HCT116 (cell line): ENCODE measurements at regions not wholly inside any gene's neighbourhood (a gene's known extent, or its start where the extent isn't known, plus 50 kb on each side); places are given as distances from the start of the nearest gene placed in this dataset.

ENCODE experiments used
- ATF3 ChIP-seq: IDR thresholded peaks from 2 replicates; pipeline ENCODE4 v1.6.1; 2012
- ELF1 ChIP-seq: IDR thresholded peaks from 2 replicates; pipeline ENCODE4 v1.6.1; 2012; ENCODE audit warnings: low read depth, borderline replicate concordance
- EZH2 ChIP-seq: fragments of 200-600 bp; sonication (generic); IDR thresholded peaks from 2 replicates; pipeline ENCODE4 v1.6.1; 2017; ENCODE audit warnings: antibody characterized with exemption, mixed run types
- EZH2phosphoT487 ChIP-seq: fragments of 200-600 bp; IDR thresholded peaks from 2 replicates; pipeline ENCODE4 v1.6.1; 2018; ENCODE audit warnings: antibody characterized with exemption, borderline replicate concordance
- MAX ChIP-seq: IDR thresholded peaks from 2 replicates; pipeline ENCODE4 v1.6.1; 2012
- POLR2A ChIP-seq: IDR thresholded peaks from 2 replicates; pipeline ENCODE4 v1.7.0; 2011; ENCODE audit warnings: borderline replicate concordance; ENCODE audit not compliant: insufficient read depth, insufficient read length; ENCODE audit errors: extremely low read depth
- POLR2AphosphoS5 ChIP-seq: IDR thresholded peaks from 2 replicates; pipeline ENCODE4 v1.6.1; 2011; ENCODE audit warnings: mild to moderate bottlenecking, low read depth, low read length, moderate library complexity
- TF ChIP-seq, protein P1 (sequence below), 3 experiments: fragments of 200-600 bp in 1 of 3; sonication (generic) in 1 of 3; IDR thresholded peaks in 2 of 3; conservative IDR thresholded peaks in 1 of 3; 2 replicates each; pipeline ENCODE4 v1.5.1; 2012 to 2017; ENCODE audit warnings: low read depth in 2 of 3, low read length in 2 of 3, antibody characterized with exemption in 1 of 3, borderline replicate concordance in 1 of 3, control low read depth in 1 of 3, mild to moderate bottlenecking in 1 of 3, mixed read lengths in 1 of 3, mixed run types in 1 of 3, moderate library complexity in 1 of 3; ENCODE audit not compliant: insufficient read depth in 1 of 3
- TF ChIP-seq, protein P2 (sequence below): IDR thresholded peaks from 2 replicates; pipeline ENCODE4 v1.6.1; 2012; ENCODE audit warnings: low read depth

DNA sequence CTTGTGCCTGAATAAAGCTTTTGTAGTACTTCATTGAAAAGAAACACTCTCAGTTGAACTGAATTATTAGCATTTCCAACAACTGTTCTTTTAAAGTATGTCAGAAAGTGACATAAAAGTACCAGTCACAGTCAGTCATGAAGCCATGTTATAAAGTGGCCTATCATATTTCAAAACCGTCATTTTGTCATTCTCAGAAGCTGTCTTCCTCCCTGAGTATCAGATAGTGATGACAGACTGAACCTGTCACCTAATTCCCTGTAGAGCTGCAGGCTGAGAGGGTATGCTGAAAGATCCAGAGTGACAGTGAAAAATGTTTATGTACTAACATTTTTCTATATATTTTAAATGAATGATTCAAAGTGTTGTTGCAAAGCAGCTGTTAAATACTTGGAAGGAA lies 1121.7 kb upstream of the PRMT6 start:
- TF ChIP-seq, protein P1, sequence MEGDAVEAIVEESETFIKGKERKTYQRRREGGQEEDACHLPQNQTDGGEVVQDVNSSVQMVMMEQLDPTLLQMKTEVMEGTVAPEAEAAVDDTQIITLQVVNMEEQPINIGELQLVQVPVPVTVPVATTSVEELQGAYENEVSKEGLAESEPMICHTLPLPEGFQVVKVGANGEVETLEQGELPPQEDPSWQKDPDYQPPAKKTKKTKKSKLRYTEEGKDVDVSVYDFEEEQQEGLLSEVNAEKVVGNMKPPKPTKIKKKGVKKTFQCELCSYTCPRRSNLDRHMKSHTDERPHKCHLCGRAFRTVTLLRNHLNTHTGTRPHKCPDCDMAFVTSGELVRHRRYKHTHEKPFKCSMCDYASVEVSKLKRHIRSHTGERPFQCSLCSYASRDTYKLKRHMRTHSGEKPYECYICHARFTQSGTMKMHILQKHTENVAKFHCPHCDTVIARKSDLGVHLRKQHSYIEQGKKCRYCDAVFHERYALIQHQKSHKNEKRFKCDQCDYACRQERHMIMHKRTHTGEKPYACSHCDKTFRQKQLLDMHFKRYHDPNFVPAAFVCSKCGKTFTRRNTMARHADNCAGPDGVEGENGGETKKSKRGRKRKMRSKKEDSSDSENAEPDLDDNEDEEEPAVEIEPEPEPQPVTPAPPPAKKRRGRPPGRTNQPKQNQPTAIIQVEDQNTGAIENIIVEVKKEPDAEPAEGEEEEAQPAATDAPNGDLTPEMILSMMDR (IDR thresholded peaks at IDR 0.05 in 2 of 3, conservative IDR thresholded peaks at IDR 0.05 in 1 of 3; ENCODE audit: borderline replicate concordance in 1 of 3, insufficient read depth in 1 of 3, low read depth in 2 of 3, low read length in 2 of 3) = no peak
- TF ChIP-seq EZH2 (no peak), POLR2AphosphoS5 (no peak), ATF3 (no peak), MAX (no peak), ELF1 (no peak), EZH2phosphoT487 (no peak), POLR2A (no peak)
- TF ChIP-seq, protein P2, sequence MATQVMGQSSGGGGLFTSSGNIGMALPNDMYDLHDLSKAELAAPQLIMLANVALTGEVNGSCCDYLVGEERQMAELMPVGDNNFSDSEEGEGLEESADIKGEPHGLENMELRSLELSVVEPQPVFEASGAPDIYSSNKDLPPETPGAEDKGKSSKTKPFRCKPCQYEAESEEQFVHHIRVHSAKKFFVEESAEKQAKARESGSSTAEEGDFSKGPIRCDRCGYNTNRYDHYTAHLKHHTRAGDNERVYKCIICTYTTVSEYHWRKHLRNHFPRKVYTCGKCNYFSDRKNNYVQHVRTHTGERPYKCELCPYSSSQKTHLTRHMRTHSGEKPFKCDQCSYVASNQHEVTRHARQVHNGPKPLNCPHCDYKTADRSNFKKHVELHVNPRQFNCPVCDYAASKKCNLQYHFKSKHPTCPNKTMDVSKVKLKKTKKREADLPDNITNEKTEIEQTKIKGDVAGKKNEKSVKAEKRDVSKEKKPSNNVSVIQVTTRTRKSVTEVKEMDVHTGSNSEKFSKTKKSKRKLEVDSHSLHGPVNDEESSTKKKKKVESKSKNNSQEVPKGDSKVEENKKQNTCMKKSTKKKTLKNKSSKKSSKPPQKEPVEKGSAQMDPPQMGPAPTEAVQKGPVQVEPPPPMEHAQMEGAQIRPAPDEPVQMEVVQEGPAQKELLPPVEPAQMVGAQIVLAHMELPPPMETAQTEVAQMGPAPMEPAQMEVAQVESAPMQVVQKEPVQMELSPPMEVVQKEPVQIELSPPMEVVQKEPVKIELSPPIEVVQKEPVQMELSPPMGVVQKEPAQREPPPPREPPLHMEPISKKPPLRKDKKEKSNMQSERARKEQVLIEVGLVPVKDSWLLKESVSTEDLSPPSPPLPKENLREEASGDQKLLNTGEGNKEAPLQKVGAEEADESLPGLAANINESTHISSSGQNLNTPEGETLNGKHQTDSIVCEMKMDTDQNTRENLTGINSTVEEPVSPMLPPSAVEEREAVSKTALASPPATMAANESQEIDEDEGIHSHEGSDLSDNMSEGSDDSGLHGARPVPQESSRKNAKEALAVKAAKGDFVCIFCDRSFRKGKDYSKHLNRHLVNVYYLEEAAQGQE = no peak
